Stimulated activated CD4-positive, alpha-beta T cell treated with anti-CD3 and anti-CD28 coated beads, Interleukin-15, amount 100 ng/mL, for 24 hours (primary cell): ENCODE measurements at regions not wholly inside any gene's neighbourhood (a gene's known extent, or its start where the extent isn't known, plus 50 kb on each side); places are given as distances from the start of the nearest gene placed in this dataset.

Experiments
- DNase-seq: peaks from one replicate; pipeline ENCODE4 v3.0.0-alpha.2; 2020

DNA sequence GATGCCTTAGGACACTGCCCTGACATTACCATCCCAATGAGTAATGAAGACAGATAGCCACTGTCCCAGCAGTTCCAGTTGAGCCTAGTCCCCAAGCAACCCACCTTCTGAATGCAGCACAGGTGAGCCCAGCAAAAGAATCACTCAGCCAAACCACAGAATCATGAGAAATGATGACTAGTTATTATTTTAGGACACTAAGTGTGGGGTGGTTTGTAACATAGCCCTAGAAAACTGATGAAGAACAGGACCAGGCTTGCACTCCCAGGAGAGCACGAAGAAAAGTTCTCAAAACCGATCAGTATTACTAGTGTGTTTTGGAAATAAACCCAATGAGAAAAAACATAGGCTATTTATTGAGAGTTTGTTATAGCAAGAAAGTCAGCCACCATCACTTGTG, 129.6 kb upstream of the CNTN6 start:
- no peak for DNase-seq

DNA sequence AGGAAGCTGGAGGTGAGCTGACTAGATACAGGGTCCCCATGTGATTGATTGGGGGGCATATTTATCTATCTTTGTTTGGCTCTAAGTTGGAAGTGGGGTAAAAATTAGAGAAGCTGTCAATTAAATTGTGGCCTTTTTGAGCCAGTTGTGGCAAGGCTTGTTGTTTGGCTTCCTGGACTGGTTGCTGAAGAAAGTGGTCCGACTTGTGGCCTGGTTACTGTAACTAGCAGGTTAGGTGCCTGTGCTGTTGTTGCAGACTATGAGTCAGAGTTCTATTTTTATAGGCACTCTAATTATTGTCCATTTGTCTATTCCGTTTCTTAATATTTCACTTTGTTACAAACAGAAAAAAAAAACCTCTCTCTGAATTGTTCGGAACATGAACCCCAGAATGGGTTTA, 129.1 kb upstream of the CNTN6 start:
- no peak for DNase-seq

DNA sequence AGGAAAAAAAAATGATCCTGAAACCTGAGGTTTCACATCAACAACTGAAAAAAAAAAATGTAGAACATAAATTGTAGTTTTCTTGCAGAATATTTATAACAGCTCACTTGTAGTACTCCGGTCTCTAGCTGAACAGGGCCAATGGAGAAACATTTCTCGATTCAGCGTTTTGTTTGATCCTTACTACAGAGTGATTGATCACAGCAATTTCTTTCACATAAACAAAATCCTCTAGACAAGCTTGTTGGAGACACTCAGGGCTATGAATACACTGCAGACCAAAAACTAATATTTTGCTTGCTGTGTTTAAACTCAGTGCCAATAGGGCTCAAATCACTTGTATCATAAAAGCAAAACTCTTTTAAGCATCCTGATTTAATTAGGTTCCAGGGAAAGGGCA, 127.0 kb upstream of the CNTN6 start:
- DNase-seq, result no peak

DNA sequence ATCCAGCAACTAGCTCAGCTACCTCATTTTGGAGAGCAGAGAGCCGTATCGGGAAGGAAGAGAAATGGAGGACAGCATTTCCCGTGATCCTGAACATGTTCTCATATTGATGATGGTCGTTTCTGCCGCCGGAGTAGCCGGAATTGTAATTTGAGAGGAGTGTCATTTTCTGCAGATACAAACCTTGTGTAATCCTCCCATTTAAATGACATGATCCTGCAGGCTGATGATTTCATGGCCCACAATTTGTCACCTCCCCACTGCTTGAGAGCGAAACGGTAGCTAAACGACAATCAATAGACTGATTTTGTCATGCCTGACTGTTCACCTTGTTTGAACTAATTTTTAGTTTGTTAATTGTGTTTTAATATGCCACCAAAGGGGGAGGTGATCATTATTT, 126.5 kb upstream of the CNTN6 start:
- no peak for DNase-seq

DNA sequence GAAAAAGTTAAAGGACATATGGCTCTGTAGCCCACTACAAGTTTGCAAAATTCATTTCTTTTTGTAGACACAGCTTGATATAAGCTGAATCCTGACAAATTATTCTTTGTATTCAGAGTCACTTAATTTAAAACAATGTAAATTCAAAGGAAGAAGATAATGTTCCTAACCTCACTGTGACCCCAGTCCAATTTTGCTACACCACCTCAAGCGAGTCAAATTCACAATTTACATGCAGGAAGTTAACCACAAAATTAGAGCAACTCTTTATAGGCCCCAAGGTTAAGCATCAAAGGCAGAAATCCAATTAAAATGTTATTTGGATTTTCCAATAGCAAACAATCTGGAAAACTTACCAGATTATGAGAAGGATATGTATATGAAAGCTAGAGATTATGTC, 119.5 kb upstream of the CNTN6 start:
- DNase-seq, result no peak

DNA sequence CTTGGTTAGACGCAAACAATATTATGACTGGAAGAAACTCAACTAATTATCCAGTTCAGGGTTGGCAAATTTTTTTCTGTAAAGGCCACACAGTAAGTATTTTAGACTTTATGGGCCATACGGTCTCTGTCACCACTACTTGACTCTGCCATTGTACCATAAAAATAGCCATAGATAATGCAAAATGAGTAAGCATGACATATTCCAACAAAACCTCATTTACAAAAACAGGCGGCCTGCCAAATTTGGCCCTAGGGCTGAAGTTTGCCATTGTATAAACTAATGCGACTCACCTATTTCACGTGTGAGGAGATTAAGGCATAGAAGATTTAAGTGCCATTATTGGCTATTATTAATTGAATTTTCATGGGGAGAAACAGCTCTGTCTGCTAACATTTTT, 116.8 kb upstream of the CNTN6 start:
- no peak for DNase-seq

DNA sequence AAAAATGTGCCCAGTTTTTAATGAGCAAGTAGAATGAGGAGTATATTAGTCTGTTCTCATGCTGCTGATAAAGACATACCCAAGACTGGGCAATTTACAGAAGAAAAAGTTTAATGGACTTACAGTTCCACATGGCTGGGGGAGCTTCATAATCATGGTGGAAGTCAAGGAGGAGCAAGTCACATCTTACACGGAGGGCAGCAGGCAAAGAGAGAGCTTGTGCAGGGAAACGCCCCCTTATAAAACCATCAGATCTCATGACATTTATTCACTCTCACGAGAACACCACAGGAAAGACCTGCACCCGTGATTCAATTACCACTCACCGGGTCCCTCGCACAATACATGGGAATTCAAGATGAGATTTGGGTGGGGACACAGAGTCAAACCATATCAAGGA, 111.7 kb upstream of the CNTN6 start:
- DNase-seq, result no peak

DNA sequence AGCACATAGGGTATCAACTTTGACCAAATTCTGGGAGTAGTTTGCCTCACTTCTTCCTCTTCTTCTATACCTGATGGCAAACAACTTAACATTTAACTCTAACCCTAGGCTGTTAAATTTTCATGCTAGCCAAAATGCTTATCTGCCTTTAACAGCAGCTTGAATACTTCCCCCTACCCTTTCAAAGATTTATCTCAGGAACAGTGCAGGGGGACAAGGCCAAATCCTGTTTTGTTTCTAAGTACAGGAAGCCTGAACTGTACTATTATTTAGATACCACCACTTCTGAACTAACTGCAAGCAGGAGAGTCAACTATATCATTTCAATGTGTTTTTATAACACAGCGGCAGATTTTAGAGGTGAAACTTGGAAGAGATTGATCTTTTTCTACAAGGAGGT, 104.0 kb upstream of the CNTN6 start:
- DNase-seq, result no peak

DNA sequence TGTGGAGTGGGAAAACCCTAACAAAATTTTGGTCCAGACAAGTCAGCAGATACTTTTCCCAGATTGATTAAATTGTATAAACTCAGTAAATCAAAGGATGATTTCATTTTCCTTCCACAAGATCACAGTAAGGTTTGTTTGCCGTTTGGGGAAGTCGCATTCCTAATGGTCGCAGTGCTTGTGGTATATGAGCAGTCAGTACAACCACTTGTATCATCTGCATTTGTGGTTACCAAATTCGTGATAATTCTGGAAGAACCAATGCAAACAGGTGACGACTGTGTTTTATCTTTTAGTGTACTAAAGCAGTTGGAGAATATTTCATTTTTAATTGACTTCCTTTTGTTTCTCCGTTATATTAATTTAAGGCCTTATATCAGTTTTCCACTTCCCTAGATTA, 100.0 kb upstream of the CNTN6 start:
- DNase-seq, result no peak

DNA sequence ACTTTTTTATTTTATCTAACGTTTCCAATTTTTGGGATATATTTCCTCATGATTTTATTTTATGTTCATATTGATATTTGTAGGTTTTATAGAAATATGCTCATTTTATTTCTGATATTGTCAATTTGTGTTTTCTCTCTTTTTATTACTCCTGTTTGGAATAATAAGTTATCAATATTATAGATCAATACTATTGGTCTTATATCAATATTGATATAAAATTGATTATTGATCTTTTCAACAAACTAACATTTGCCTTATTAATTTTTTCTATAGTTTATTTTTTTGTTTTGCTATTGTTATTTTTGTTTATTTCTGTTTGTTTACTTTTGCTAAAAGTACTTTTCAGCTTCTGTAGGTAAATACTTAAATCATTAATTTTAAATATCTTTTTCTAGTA, 90.8 kb upstream of the CNTN6 start:
- no peak for DNase-seq

DNA sequence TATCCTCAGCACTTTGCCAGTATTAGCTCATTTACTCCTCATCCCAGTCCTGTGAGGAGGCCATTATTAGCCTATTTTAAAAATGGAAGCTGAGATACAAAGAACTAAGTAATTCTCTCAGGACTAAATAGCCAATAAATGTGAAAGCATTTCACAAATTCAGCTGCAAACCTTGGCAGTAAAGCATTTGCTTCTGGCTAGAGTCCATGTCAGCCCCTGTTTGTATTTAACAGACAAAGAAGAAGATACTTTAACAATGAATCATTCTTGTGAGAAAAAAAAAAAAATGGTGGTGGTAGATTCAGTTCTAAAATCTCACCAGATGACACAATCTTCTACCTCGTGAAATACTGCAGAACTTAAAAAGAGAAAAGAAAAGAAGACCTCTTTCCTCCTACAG, 85.0 kb upstream of the CNTN6 start:
- DNase-seq, result no peak

DNA sequence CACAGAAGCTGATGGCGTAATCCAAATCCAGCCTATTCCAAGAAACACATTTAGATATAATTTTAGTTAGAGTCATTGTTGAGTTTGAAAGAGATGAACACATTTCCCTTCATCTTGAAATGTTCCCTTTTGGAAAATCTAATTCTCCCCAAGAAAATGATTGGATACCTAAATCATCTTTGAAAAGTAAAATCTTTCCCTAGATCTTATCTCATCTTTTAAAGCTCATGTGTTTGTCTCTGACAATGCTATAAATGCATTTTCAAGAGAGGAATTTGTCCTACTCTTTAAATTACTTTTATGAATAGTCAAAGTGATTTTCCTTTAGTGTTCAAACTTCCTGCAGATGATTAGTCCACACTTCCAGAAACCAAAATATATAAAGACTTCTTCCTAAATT, 82.6 kb upstream of the CNTN6 start:
- no peak for DNase-seq

DNA sequence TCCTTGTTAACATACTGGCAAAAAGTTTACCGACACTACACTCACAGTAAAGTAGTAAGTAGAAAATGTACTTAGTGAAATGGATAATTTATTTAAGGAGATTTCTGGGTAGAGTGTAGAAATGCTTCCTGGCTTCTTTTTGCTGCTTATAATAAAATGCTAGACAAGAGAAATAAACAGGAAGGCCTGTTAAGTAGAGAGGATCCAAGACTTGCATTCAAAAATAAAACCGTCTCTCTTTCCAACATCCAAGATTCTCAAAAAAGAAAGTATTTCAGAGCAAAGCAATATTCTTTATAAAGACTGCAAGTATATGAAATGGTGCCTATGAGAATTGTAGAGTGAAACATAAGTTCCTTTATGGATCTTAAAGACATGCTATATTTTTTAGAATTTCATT, 77.0 kb upstream of the CNTN6 start:
- DNase-seq, result no peak

DNA sequence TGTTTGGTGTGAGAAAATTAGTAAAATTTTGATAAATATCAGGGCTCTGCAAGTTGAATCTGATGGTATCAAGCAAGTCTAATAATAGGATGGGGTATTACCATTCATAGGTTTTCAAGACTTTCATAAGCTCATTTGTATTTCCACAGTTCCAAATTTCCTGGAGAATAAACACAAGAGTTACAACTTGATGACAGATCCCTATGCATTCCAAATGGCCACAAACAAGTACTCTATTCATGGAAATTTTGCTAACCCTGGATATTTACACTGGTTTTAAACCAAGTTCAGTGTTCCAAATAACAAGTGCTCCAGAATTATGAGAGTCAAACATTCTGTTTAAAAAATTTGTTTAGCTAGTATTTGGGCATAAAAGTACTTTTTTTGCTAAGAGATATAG, 75.0 kb upstream of the CNTN6 start:
- no peak for DNase-seq

DNA sequence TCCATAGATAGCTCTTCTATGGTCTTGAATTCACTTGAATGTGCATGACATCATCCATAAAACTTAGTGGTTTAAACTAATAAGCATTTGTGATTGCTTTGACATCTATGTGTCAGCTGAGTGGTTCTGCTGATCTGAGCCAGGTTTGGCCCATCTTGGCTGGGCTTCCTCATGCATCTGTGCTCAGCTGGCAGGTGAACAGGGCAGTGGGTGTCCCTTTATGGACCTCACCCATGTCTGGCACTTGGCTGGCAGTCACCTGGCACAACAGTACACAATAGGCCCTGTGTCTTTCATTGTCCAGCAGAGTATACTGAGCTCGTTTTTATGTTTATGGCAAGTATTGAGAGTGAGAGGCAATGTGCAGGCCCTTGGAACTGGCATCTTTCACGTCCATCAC, 73.7 kb upstream of the CNTN6 start:
- no peak for DNase-seq

DNA sequence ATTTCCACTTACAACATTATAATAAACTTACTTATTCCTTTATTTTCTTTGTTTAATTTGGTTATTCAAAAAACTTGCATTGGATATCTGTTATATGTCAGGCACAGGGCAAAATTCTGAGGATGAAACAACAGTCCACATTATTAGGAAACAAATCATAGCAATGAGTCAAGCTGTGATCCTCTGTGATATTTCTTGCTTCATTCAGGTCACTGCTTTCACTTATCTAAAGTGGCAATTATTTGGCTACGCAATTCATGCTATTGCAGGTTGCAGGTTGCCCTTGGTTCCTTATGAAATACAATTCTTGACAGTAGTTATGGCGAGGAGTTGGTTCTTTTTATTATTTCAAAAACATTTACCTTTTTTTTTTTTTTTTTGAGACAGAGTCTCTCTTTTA, 66.4 kb upstream of the CNTN6 start:
- DNase-seq, result no peak

DNA sequence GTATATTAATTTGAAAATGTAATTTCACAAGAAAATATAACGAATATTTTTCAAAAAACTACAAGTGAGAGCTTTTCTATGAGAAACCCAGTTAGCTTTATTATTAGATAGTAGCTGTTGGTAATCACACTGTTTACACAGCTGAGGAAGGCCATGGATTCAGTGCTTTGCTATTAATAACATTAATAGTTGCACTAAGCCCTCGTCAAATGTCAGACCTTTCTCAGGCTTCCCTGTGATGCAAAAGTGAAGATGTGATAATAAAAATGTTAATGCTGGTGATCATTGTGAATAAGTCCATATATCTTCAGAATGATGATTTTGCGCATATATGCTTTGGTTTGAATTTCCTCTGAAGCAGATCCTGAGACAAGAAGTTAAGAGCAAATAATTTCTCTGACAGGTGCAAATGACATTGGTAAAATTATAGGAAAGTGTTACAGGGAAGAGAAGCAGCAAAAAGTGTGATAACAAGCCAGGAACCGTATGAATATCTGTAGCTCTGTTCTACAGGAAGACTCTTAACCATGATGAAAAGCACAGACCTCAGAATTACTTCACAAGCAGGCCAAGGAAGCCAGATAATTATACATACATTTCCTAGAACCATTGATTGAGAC, 56.5 kb upstream of the CNTN6 start:
- DNase-seq, result no peak

DNA sequence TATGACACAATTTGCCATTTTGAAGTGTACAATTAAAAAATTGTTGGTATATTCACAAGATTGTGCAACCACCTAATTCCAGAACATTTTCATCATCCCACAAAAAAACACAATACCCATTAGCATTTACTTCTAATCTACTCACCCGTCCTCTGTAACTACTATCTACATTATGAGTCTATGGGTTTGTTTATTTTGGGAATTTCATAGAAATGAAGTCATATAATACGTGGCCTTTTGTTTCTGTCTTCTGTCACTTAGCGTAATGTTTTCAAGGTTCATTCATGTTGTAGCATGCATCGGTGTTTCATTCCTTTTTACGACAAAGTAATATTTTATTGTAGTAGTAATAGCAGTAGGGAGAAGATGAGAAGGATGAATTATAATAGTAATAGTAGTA, 55.2 kb upstream of the CNTN6 start:
- DNase-seq, result no peak
